ENCODE measurements at regions not wholly inside any gene's neighbourhood (a gene's known extent, or its start where the extent isn't known, plus 50 kb on each side); places are given as distances from the start of the nearest gene placed in this dataset.

GRCh38 chr13:34857558-34858325 is 84.3 kb upstream of the NBEA start:
- no peak overlapping the region for H3K9ac ChIP-seq (replicated peaks; ENCODE audit: extremely low read depth, insufficient read depth, low read length)
- no peak overlapping the region for H3K4me2 ChIP-seq (ENCODE audit: insufficient read depth, low read length)
- no peak overlapping the region for H3K4me3 ChIP-seq (replicated peaks in 1 of 3; ENCODE audit: insufficient read depth in 1 of 3, low read depth in 1 of 3, low read length in 3 of 3)
- no peak for DNase-seq (ENCODE audit: low read depth, low spot score)
- H3K79me2 ChIP-seq (ENCODE audit: control insufficient read depth, insufficient read depth, low read length) = no peaks in the 10 kb centered on the region
- H3K9me3 ChIP-seq (replicated peaks; ENCODE audit: control insufficient read depth, insufficient read depth, low read length) = no peaks in the 10 kb centered on the region
- peaks cover 4% of the 10 kb centered on the region for H3K4me1 ChIP-seq (ENCODE audit: control insufficient read depth, extremely low read depth, insufficient read depth, low read length)
- TF ChIP-seq CTCF (IDR thresholded peaks at IDR 0.05; ENCODE audit: extremely low read depth in 1 of 2, insufficient read depth in 1 of 2, low read depth in 1 of 2, low read length in 2 of 2) (no peak), POLR2AphosphoS5 (IDR thresholded peaks at IDR 0.05; ENCODE audit: insufficient read depth, low read depth, low read length) (no peak), FOS (IDR thresholded peaks at IDR 0.05; ENCODE audit: borderline replicate concordance, insufficient read depth, low read length) (no peak), GATA2 (IDR thresholded peaks at IDR 0.05; ENCODE audit: insufficient read depth, insufficient read length, low read depth, low read length) (no peak), MYC (IDR thresholded peaks at IDR 0.05; ENCODE audit: low read depth, low read length) (no peak), JUN (IDR thresholded peaks at IDR 0.05; ENCODE audit: borderline replicate concordance, insufficient read depth, insufficient read length, low read depth) (no peak), EZH2 (IDR thresholded peaks at IDR 0.05; ENCODE audit: borderline replicate concordance, low read depth, low read length, severe bottlenecking) (no peak)
- intact Hi-C loops (cut with micrococcal nuclease) = no loop called here
- H4K20me1 ChIP-seq (replicated peaks; ENCODE audit: control insufficient read depth, extremely low read depth, insufficient read depth, low read length) = no peaks in the 10 kb centered on the region
- H3K9me1 ChIP-seq (replicated peaks; ENCODE audit: control insufficient read depth, extremely low read depth, insufficient read depth, low read length) = no peaks in the 10 kb centered on the region
- H3K36me3 ChIP-seq (ENCODE audit: control insufficient read depth in 2 of 2, extremely low read depth in 1 of 2, insufficient read depth in 2 of 2, low read length in 2 of 2) = no peaks in the 10 kb centered on the region
- H3K27ac ChIP-seq (ENCODE audit: insufficient read depth, low read depth, low read length) = no peak overlapping the region
- CTCF ChIA-PET = no interaction called here
- dilution Hi-C loops (cut with MboI; ENCODE audit: extremely low pct_ligation_motif_present, low sequenced_read_pairs) = no loop called here
- POLR2A ChIA-PET = no interaction called here
- FAIRE-seq = no peak
- no peaks in the 10 kb centered on the region for H3K27me3 ChIP-seq (ENCODE audit: control insufficient read depth in 2 of 2, insufficient read depth in 2 of 2, low read length in 2 of 2)
- no peak overlapping the region for H2AFZ ChIP-seq (ENCODE audit: low read depth, low read length)
- no TSS peak for BruUV-seq (replicated peaks)
